Mucosa of descending colon (tissue), 3 donors: ENCODE measurements at regions not wholly inside any gene's neighbourhood (a gene's known extent, or its start where the extent isn't known, plus 50 kb on each side); places are given as distances from the start of the nearest gene placed in this dataset.

ENCODE experiments used
- ATAC-seq: fragments of 200-7000 bp; cut with Tn5 transposase; one replicate; pipeline ENCODE4 v1.9.1; 2020; ENCODE audit warnings: mild to moderate bottlenecking, moderate library complexity
- DNase-seq, 3 donors: peaks; one replicate each; pipeline ENCODE4 v3.0.0-alpha.2; 2020
- H3K36me3 ChIP-seq: fragments of 200-600 bp; one replicate; pipeline ENCODE4 v1.8.0; 2021; ENCODE audit warnings: low read depth, mild to moderate bottlenecking
- H3K4me1 ChIP-seq: fragments of 200-600 bp; one replicate; pipeline ENCODE4 v1.8.0; 2021; ENCODE audit warnings: low read depth, mild to moderate bottlenecking
- H3K4me3 ChIP-seq: fragments of 200-600 bp; one replicate; pipeline ENCODE4 v1.8.0; 2021; ENCODE audit warnings: mild to moderate bottlenecking
- H3K9me3 ChIP-seq: fragments of 200-600 bp; one replicate; pipeline ENCODE4 v1.8.0; 2021; ENCODE audit warnings: mild to moderate bottlenecking
- intact Hi-C, 2 donors: fragments of 100-400 bp; cut with DNase I in 1 of 2; cut with micrococcal nuclease in 1 of 2; formaldehyde crosslinking; loops; one replicate each; pipeline versions ENCODE4 v1.11.0 to v1.11.1; 2022; cut with DNase I, micrococcal nuclease
- TF ChIP-seq, protein P1 (sequence below): fragments of 200-600 bp; IDR thresholded peaks from one replicate; pipeline ENCODE4 v1.8.0; 2022; ENCODE audit warnings: antibody characterized with exemption, mild to moderate bottlenecking
- donor health status: DM: no; HTN: no; CAD: no; lungs with moderate emphysema.
- donor health status: DM: no; HTN: no; CAD: no.
- donor health status: DM: no; HTN: yes; CAD: no.

DNA sequence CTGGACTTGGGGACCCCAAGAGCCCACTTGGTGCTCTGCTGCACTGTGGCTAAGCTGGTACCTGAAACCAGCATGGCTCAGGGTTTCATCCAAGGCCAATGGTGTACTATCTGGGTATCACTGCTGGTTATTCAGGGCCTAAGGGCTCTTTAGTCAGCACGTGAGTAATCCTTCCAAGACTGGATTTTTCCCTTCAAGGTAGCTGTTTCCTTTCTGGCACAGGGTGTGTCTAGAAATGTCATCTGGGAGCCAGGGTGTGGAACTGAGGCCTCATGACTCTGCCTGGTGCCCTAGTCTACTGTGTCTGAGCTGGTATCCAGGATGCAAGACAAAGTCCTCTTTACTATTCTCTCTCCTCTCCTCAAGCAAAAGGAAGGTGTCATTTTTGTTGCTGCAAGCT lies 99.0 kb upstream of the QRFPR start:
- no peaks in the 10 kb centered on the region for H3K4me1 ChIP-seq
- DNase-seq: no peak
- H3K9me3 ChIP-seq: no peaks in the 10 kb centered on the region
- ATAC-seq: peak; percentile 30
- TF ChIP-seq, protein P1, sequence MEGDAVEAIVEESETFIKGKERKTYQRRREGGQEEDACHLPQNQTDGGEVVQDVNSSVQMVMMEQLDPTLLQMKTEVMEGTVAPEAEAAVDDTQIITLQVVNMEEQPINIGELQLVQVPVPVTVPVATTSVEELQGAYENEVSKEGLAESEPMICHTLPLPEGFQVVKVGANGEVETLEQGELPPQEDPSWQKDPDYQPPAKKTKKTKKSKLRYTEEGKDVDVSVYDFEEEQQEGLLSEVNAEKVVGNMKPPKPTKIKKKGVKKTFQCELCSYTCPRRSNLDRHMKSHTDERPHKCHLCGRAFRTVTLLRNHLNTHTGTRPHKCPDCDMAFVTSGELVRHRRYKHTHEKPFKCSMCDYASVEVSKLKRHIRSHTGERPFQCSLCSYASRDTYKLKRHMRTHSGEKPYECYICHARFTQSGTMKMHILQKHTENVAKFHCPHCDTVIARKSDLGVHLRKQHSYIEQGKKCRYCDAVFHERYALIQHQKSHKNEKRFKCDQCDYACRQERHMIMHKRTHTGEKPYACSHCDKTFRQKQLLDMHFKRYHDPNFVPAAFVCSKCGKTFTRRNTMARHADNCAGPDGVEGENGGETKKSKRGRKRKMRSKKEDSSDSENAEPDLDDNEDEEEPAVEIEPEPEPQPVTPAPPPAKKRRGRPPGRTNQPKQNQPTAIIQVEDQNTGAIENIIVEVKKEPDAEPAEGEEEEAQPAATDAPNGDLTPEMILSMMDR: no peak
- no peaks in the 10 kb centered on the region for H3K36me3 ChIP-seq
- intact Hi-C loops: no loop called here
- H3K4me3 ChIP-seq: no peak overlapping the region

DNA sequence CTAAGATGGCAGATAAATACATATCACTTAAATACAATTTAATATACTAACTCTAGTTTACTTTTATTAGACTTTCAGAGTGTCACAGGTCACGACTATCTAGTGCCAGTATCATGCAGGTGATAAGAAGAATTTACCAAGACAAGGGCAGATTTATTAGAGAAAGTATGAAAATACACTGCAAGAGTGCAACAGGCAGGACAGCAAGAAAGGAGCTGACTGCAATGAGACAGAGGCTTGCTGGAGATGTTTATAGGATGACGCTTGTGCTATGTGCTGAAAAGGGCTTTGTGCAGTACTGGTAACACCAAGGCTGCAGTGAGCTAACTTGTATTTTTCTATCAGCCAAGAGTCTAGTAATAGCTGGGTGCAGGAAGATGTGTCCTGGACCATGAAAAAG lies 96.7 kb upstream of the QRFPR start:
- Histone ChIP-seq H3K4me3 (no peak overlapping the region), H3K36me3 (no peaks in the 10 kb centered on the region), H3K4me1 (no peaks in the 10 kb centered on the region), H3K9me3 (no peaks in the 10 kb centered on the region)
- TF ChIP-seq, protein P1: no peak
- ATAC-seq: no peak
- DNase-seq: no peak
- intact Hi-C loops: no loop called here

DNA sequence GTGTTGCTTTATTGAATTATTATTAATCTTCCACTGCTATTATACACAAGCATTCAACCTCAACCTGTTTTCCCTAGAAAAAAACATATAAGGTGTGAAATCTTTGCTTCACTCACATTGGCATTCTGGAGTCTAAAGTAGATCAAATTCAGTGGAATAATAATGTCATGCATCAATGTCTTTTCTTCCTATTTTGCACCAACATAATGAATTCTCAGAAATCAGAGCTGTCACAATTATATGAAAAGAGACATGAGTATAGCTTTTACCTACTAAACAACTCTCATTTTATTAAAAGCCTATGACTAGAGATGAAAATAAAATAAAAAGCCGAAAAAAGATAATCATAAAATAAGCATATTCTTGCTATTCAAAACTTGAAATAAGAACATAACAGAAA lies 96.3 kb upstream of the QRFPR start:
- TF ChIP-seq, protein P1: no peak
- no peaks in the 10 kb centered on the region for H3K4me1 ChIP-seq
- H3K9me3 ChIP-seq: no peaks in the 10 kb centered on the region
- DNase-seq (no peak), ATAC-seq (no peak)
- intact Hi-C loops: no loop called here
- no peak overlapping the region for H3K4me3 ChIP-seq
- H3K36me3 ChIP-seq: no peaks in the 10 kb centered on the region

DNA sequence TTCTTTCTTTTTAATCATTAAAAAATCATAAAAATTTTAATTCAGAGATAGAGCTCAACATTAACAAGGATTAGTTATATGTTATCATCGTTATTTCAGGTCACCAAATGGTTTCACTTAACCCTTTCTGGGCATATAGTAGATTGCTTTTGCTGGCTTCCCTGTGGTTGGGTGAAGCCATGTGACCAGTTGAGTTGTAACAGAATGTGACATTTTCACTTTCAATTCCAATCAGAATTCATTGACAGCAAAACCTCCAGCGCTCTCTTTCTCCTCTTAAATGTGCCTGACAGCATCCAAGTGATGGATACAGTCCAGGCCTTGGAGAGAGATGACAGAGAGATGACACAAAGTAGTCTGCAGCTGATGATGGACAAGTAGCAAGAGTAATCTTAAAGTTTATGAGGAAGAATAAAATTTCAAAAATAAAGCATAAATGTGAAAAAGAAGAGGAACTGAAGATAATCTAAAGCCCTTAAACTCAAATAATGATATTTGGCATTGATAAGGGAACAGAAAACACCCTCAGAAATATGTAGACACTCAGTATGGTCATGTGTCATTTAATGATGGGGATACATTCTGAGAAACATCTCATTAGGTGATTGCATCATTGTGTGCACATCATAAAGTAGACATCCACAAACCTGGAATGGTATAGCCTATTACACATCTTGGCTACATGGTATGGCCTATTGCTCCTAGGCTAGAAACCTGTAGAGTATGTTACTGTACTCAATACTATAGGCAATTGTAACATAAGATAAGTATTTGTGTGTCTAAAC lies 92.3 kb upstream of the QRFPR start:
- intact Hi-C loops: no loop called here
- DNase-seq (no peak), ATAC-seq (no peak)
- Histone ChIP-seq H3K4me3 (no peak overlapping the region), H3K4me1 (no peaks in the 10 kb centered on the region), H3K9me3 (no peaks in the 10 kb centered on the region), H3K36me3 (no peaks in the 10 kb centered on the region)
- TF ChIP-seq, protein P1: no peak

GRCh38 chr4:121464854-121465253 lies 84.0 kb upstream of the QRFPR start:
- intact Hi-C loops: no loop called here
- DNase-seq: no peak
- no peak overlapping the region for H3K4me3 ChIP-seq
- H3K4me1 ChIP-seq: no peaks in the 10 kb centered on the region
- H3K36me3 ChIP-seq: no peaks in the 10 kb centered on the region
- ATAC-seq: no peak
- TF ChIP-seq, protein P1: no peak
- H3K9me3 ChIP-seq: no peaks in the 10 kb centered on the region
